Heart left ventricle (tissue), 13 donors: ENCODE measurements at regions not wholly inside any gene's neighbourhood (a gene's known extent, or its start where the extent isn't known, plus 50 kb on each side); places are given as distances from the start of the nearest gene placed in this dataset.

Experiments used
- CTCF ChIP-seq, 12 donors: fragments of 200-600 bp; sonication (generic) in 4 of 12; IDR thresholded peaks; one replicate each; pipeline versions ENCODE4 v1.5.0 to v1.8.0; 2018 to 2022; ENCODE audit warnings: antibody characterized with exemption in 12 of 12, mild to moderate bottlenecking in 5 of 12
- POLR2A ChIP-seq, 2 donors: fragments of 450-650 bp; IDR thresholded peaks; one replicate each; pipeline ENCODE4 v1.6.1; 2017; ENCODE audit warnings: antibody characterized with exemption in 2 of 2, mild to moderate bottlenecking in 2 of 2, moderate library complexity in 2 of 2
- donor health status: ischemic (EF 13 %, LVEDD 7.1; RV severe dilation, severe dysfunction).
- donor health status: DM: no; HTN: yes; CAD: no.
- donor health status: DM: no; HTN: no; CAD: no.
- donor health status: ischemic (EF 25% LVEDD 6.9; RV normal size, moderate dysfunction).
- donor health status: ischemic (EF 25% LVEDD 5.7; RV mildly dilated, moderate dysfunction).
- donor health status: ischemic (EF 35%, LVEDD 5.7; RV mildly dilated, moderate dysfunction).
- donor health status: nonischemic (EF 11% LVEDD 7.7; RV severe dilation, severe dysfunction).
- donor health status: DM: yes; HTN: yes; CAD: no.
- donor health status: PGD.
- donor health status: ischemic (EF 29% LVEDD 5.4; RV normal size, mild dysfunction).
- donor health status: nonischemic (EF 23%, LVEDD 6.1; RV moderate dilation, normal function).

- TF ChIP-seq CTCF (IDR thresholded peaks at IDR 0.05) (no peak), POLR2A (IDR thresholded peaks at IDR 0.05) (no peak)
These were observed 291.1 kb downstream of the TRIML1 start for GRCh38 chr4:188430384-188430783.
